SK-N-SH (cell line): ENCODE measurements at regions not wholly inside any gene's neighbourhood (a gene's known extent, or its start where the extent isn't known, plus 50 kb on each side); places are given as distances from the start of the nearest gene placed in this dataset.
"Not testable (repeated sequence)": the region's sequence is repeated elsewhere in the genome, so short reads cannot be mapped to it uniquely, and the experiment has no call there.

Experiments used
- CTCF ChIA-PET: fragments of 300-600, 350-600 bp; formaldehyde crosslinking; extraction: SDS; loops from one replicate; lab custom pipeline; 2021; lab: Yijun Ruan, JAX
- POLR2A ChIA-PET: fragments of 350-600 bp; sonication (Branson Sonifier 250); formaldehyde crosslinking; extraction: SDS; loops from one replicate; lab custom pipeline; 2020; ENCODE audit warnings: antibody characterized with exemption, inconsistent platforms; lab: Yijun Ruan, JAX
- DNase-seq: peaks from one replicate; pipeline ENCODE4 v3.0.0; 2012
- H2AFZ ChIP-seq: fragments of 200-600 bp; sonication (generic); 2 replicates; pipeline ENCODE4 v1.8.1; 2016; ENCODE audit warnings: antibody characterized with exemption, mild to moderate bottlenecking, low read depth
- H3F3A ChIP-seq: fragments of 200-600 bp; sonication (generic); replicated peaks from 2 replicates; pipeline ENCODE3; 2016; ENCODE audit warnings: antibody characterized with exemption, mild to moderate bottlenecking; ENCODE audit not compliant: insufficient read depth
- H3K27ac ChIP-seq, 2 experiments: fragments of 200-500 bp in 1 of 2; fragments of 200-600 bp in 1 of 2; sonication (Bioruptor generic) in 1 of 2; sonication (generic), shearing (Covaris generic) in 1 of 2; 2 replicates each; pipeline versions ENCODE4 v1.5.1 to v1.6.1; 2014 to 2016; ENCODE audit warnings: low read depth in 2 of 2, inconsistent platforms in 1 of 2, low read length in 1 of 2, mild to moderate bottlenecking in 1 of 2, mixed read lengths in 1 of 2
- H3K27me3 ChIP-seq: fragments of 200-600 bp; sonication (generic), shearing (Covaris generic); 2 replicates; pipeline ENCODE4 v1.6.1; 2016; ENCODE audit warnings: mixed run types; ENCODE audit not compliant: insufficient read depth
- H3K36me3 ChIP-seq, 2 experiments: fragments of 200-500 bp in 1 of 2; fragments of 200-600 bp in 1 of 2; sonication (Bioruptor generic) in 1 of 2; sonication (generic) in 1 of 2; replicated peaks in 1 of 2; 2 replicates each; pipeline versions ENCODE3 to v1.5.1; 2014 to 2016; ENCODE audit warnings: low read length in 1 of 2, mild to moderate bottlenecking in 1 of 2; ENCODE audit not compliant: insufficient read depth in 2 of 2, control insufficient read depth in 1 of 2
- H3K4me1 ChIP-seq, 2 experiments: fragments of 200-500 bp in 1 of 2; fragments of 200-600 bp in 1 of 2; sonication (Bioruptor generic) in 1 of 2; sonication (generic), shearing (Covaris generic) in 1 of 2; 2 replicates each; pipeline versions ENCODE4 v1.5.1 to v1.6.1; 2014 to 2016; ENCODE audit warnings: low read depth in 1 of 2, low read length in 1 of 2, mixed run types in 1 of 2; ENCODE audit not compliant: insufficient read depth in 2 of 2, control insufficient read depth in 1 of 2
- H3K4me2 ChIP-seq: fragments of 200-600 bp; sonication (generic), shearing (Covaris generic); 2 replicates; pipeline ENCODE4 v1.6.1; 2017; ENCODE audit warnings: mixed run types
- H3K4me3 ChIP-seq, 2 experiments: fragments of 200-500 bp in 1 of 2; fragments of 200-600 bp in 1 of 2; sonication (Bioruptor generic) in 1 of 2; sonication (generic), shearing (Covaris generic) in 1 of 2; 2 replicates each; pipeline versions ENCODE4 v1.5.1 to v1.8.1; 2014 to 2016; ENCODE audit warnings: low read depth in 2 of 2, inconsistent platforms in 1 of 2, low read length in 1 of 2, mild to moderate bottlenecking in 1 of 2, mixed read lengths in 1 of 2, moderate library complexity in 1 of 2
- H3K79me2 ChIP-seq: fragments of 200-600 bp; sonication (generic); 2 replicates; pipeline ENCODE4 v1.8.1; 2017; ENCODE audit warnings: mild to moderate bottlenecking; ENCODE audit not compliant: insufficient read depth
- H3K9ac ChIP-seq: fragments of 200-600 bp; sonication (generic); 2 replicates; pipeline ENCODE4 v1.6.1; 2017; ENCODE audit warnings: mixed run types
- H3K9me2 ChIP-seq: fragments of 200-600 bp; sonication (generic); 2 replicates; pipeline ENCODE4 v1.6.1; 2017; ENCODE audit warnings: mixed run types
- H3K9me3 ChIP-seq: fragments of 200-600 bp; sonication (generic); 2 replicates; pipeline ENCODE4 v1.6.1; 2017; ENCODE audit warnings: mixed run types, mild to moderate bottlenecking, moderate library complexity
- H4K20me1 ChIP-seq: fragments of 200-600 bp; sonication (generic); 2 replicates; pipeline ENCODE4 v1.6.1; 2017; ENCODE audit warnings: mild to moderate bottlenecking, mixed run types; ENCODE audit not compliant: insufficient read depth
- ELF1 ChIP-seq: IDR thresholded peaks from 2 replicates; pipeline ENCODE4 v1.4.0; 2012
- EP300 ChIP-seq, 2 experiments: IDR thresholded peaks; 2 replicates each; pipeline versions ENCODE4 v1.4.0 to v1.6.1; 2012; ENCODE audit warnings: borderline replicate concordance in 1 of 2, low read depth in 1 of 2, low read length in 1 of 2
- FOSL2 ChIP-seq: IDR thresholded peaks from 2 replicates; pipeline ENCODE4 v1.4.0; 2012; ENCODE audit warnings: low read depth, mild to moderate bottlenecking, moderate library complexity, borderline replicate concordance
- FOXM1 ChIP-seq: IDR thresholded peaks from 2 replicates; pipeline ENCODE4 v1.4.0; 2012; ENCODE audit warnings: low read depth, mild to moderate bottlenecking
- JUND ChIP-seq: IDR thresholded peaks from 2 replicates; pipeline ENCODE4 v1.4.0; 2012
- MEF2A ChIP-seq: IDR thresholded peaks from 2 replicates; pipeline ENCODE4 v1.4.0; 2012; ENCODE audit warnings: low read depth, borderline replicate concordance
- NRF1 ChIP-seq: IDR thresholded peaks from 2 replicates; pipeline ENCODE4 v1.6.1; 2012; ENCODE audit warnings: low read depth, mild to moderate bottlenecking, low read length
- PBX3 ChIP-seq: IDR thresholded peaks from 2 replicates; pipeline ENCODE4; 2012
- POLR2AphosphoS5 ChIP-seq: IDR thresholded peaks from 2 replicates; pipeline ENCODE4 v1.6.1; 2012; ENCODE audit warnings: low read depth, low read length
- RFX5 ChIP-seq: IDR thresholded peaks from 2 replicates; pipeline ENCODE4 v1.6.1; 2012; ENCODE audit warnings: mild to moderate bottlenecking, improper control_type of control experiment, low read length
- TAF1 ChIP-seq: IDR thresholded peaks from 2 replicates; pipeline ENCODE4 v1.6.1; 2012; ENCODE audit warnings: low read depth, mild to moderate bottlenecking, low read length, moderate library complexity, borderline replicate concordance
- WGBS: methylation state at CpG from one replicate; pipeline ENCODE4 v1.1.6; 2017; ENCODE audit warnings: low lambda C conversion rate; 5-methylcytosine and 5-hydroxymethylcytosine counted together

DNA sequence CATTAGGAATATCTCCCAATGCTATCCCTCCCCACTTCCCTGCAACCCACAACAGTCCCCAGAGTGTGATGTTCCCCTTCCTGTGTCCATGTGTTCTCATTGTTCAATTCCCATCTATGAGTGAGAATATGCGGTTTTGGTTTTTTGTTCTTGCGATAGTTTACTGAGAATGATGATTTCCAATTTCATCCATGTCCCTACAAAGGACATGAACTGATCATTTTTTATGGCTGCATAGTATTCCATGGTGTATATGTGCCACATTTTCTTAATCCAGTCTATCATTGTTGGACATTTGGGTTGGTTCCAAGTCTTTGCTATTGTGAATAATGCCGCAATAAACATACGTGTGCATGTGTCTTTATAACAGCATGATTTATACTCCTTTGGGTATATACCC, 169.5 kb downstream of the SIM1 start:
- H2AFZ ChIP-seq, H3K27me3 ChIP-seq, H3K79me2 ChIP-seq, H3K4me3 ChIP-seq, H3K36me3 ChIP-seq, H3K9me3 ChIP-seq, CTCF ChIA-PET, H3K9ac ChIP-seq, POLR2A ChIA-PET, DNase-seq, H3K9me2 ChIP-seq, H4K20me1 ChIP-seq, H3K4me2 ChIP-seq: not testable (repeated sequence)
- 78% methylated on average over 4 of the region's 4 CpGs for WGBS
- Histone ChIP-seq H3K27ac (peak overlapping the region in 1 of 2 experiments; percentile 91; a peak in 1 of 4 replicates), H3K4me1 (peaks cover 0 to 23% of the 10 kb centered on the region in 2 experiments; a peak in 3 of 4 replicates), H3F3A (peaks cover 37% of the 10 kb centered on the region)

GRCh38 chr6:100289285-100289684, 175.4 kb downstream of the SIM1 start:
- Histone ChIP-seq H4K20me1 (no peaks in the 10 kb centered on the region), H3K9me2 (no peaks in the 10 kb centered on the region), H3K4me2 (no peak overlapping the region), H3K79me2 (no peaks in the 10 kb centered on the region), H3K36me3 (no peaks in the 10 kb centered on the region), H3K4me1 (no peaks in the 10 kb centered on the region), H3K27ac (no peak overlapping the region), H3K27me3 (no peaks in the 10 kb centered on the region), H2AFZ (no peak overlapping the region), H3K4me3 (no peak overlapping the region), H3F3A (no peaks in the 10 kb centered on the region)
- ChIA-PET CTCF (no interaction called here), POLR2A (no interaction called here)
- WGBS: 71% methylated on average over 2 of the region's 2 CpGs
- no peak for DNase-seq
- TF ChIP-seq ELF1: no peak
- TF ChIP-seq, all 33 proteins: peak for 0
- Histone ChIP-seq H3K9me3 (no peaks in the 10 kb centered on the region), H3K9ac (no peak overlapping the region)

- no peaks in the 10 kb centered on the region for H3K36me3 ChIP-seq
- CTCF ChIA-PET: no interaction called here
- H3F3A ChIP-seq: peaks cover 3% of the 10 kb centered on the region
- POLR2A ChIA-PET: no interaction called here
- no peak overlapping the region for H3K4me2 ChIP-seq
- DNase-seq: no peak
- H3K9me2 ChIP-seq: no peaks in the 10 kb centered on the region
- H3K9ac ChIP-seq: no peak overlapping the region
- no peak overlapping the region for H2AFZ ChIP-seq
- 75% methylated on average over 4 of the region's 4 CpGs for WGBS
- peaks cover 0 to 8% of the 10 kb centered on the region in 2 experiments; a peak in 1 of 4 replicates for H3K4me1 ChIP-seq
- H3K27ac ChIP-seq: no peak overlapping the region
- no peaks in the 10 kb centered on the region for H4K20me1 ChIP-seq
- H3K27me3 ChIP-seq: no peaks in the 10 kb centered on the region
- no peaks in the 10 kb centered on the region for H3K9me3 ChIP-seq
- TF ChIP-seq JUND: no peak
- TF ChIP-seq NRF1: no peak
- no peak for TF ChIP-seq POLR2AphosphoS5
- TF ChIP-seq FOSL2: no peak
- TF ChIP-seq RFX5: no peak
- no peak for TF ChIP-seq PBX3
- no peak for TF ChIP-seq EP300 (IDR thresholded peaks at IDR 0.05; ENCODE audit: borderline replicate concordance in 1 of 2, low read depth in 1 of 2, low read length in 1 of 2)
- no peak for TF ChIP-seq FOXM1
- no peak for TF ChIP-seq TAF1
- no peak for TF ChIP-seq MEF2A
- no peaks in the 10 kb centered on the region for H3K79me2 ChIP-seq
- H3K4me3 ChIP-seq: no peak overlapping the region
These were observed 176.4 kb downstream of the SIM1 start for GRCh38 chr6:100288311-100288710.
